ENCODE measurements at regions not wholly inside any gene's neighbourhood (a gene's known extent, or its start where the extent isn't known, plus 50 kb on each side); places are given as distances from the start of the nearest gene placed in this dataset.

- TF ChIP-seq, protein P1, sequence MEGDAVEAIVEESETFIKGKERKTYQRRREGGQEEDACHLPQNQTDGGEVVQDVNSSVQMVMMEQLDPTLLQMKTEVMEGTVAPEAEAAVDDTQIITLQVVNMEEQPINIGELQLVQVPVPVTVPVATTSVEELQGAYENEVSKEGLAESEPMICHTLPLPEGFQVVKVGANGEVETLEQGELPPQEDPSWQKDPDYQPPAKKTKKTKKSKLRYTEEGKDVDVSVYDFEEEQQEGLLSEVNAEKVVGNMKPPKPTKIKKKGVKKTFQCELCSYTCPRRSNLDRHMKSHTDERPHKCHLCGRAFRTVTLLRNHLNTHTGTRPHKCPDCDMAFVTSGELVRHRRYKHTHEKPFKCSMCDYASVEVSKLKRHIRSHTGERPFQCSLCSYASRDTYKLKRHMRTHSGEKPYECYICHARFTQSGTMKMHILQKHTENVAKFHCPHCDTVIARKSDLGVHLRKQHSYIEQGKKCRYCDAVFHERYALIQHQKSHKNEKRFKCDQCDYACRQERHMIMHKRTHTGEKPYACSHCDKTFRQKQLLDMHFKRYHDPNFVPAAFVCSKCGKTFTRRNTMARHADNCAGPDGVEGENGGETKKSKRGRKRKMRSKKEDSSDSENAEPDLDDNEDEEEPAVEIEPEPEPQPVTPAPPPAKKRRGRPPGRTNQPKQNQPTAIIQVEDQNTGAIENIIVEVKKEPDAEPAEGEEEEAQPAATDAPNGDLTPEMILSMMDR (IDR thresholded peaks at IDR 0.05; ENCODE audit: extremely low read depth, low read depth, low read length) = no peak
- no peak overlapping the region for H2AFZ ChIP-seq (ENCODE audit: low read length)
- no peak overlapping the region for H3K4me3 ChIP-seq (ENCODE audit: insufficient read depth, low read length)
- no peaks in the 10 kb centered on the region for H3K79me2 ChIP-seq (ENCODE audit: insufficient read depth, low read length)
- H3K4me1 ChIP-seq (ENCODE audit: insufficient read depth, low read length) = peaks cover 17% of the 10 kb centered on the region
- H3K4me2 ChIP-seq (ENCODE audit: insufficient read depth, low read length) = no peak overlapping the region
- H3K27ac ChIP-seq (ENCODE audit: low read depth, low read length) = no peak overlapping the region
- no peaks in the 10 kb centered on the region for H3K27me3 ChIP-seq (ENCODE audit: insufficient read depth, low read length)
- DNase-seq (ENCODE audit: insufficient read length, low spot score, missing footprints) = peak; percentile 45
- no peaks in the 10 kb centered on the region for H3K9me3 ChIP-seq (ENCODE audit: low read depth, low read length)
- H3K36me3 ChIP-seq (ENCODE audit: insufficient read depth, low read length) = no peaks in the 10 kb centered on the region
- H4K20me1 ChIP-seq (ENCODE audit: insufficient read depth, low read length) = no peaks in the 10 kb centered on the region
These were observed 89.0 kb upstream of the CEP85L start for GRCh38 chr6:118740372-118740771.

DNA sequence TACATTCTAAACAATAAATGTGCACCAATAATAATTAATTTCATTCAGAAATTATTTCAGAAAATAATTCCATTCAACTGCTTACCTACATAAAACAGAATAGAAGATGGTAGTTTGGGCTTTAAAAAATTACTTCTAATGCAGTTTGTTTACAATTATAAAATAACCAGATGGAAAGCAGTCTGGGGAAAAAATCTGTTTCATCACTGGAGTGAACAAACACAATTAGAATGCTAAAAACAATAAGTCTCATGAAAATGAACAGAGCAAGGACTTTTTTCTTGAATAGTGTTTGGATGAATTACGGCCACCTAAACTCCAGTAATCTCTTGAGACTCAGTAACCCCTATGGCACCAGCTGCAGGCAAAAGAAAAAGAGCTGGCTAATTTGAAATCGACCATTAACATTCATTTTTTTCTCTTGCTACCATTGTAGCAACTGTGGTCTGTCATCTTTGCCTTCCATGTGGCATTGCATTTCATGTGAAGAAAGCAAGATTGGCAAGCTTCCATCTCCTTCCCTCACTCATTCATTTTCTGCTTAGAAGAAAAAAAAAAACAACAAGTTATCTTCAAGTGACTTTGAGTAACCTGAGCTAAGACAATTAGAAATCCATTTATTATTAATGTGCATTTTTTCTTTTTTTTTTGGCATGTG lies 88.4 kb upstream of the CEP85L start:
- TF ChIP-seq, protein P1 (IDR thresholded peaks at IDR 0.05; ENCODE audit: extremely low read depth, low read depth, low read length) = no peak
- H3K27ac ChIP-seq (ENCODE audit: low read depth, low read length) = no peak overlapping the region
- H3K4me1 ChIP-seq (ENCODE audit: insufficient read depth, low read length) = peaks cover 16% of the 10 kb centered on the region
- H3K4me3 ChIP-seq (ENCODE audit: insufficient read depth, low read length) = no peak overlapping the region
- H3K79me2 ChIP-seq (ENCODE audit: insufficient read depth, low read length) = no peaks in the 10 kb centered on the region
- H3K27me3 ChIP-seq (ENCODE audit: insufficient read depth, low read length) = no peaks in the 10 kb centered on the region
- no peaks in the 10 kb centered on the region for H4K20me1 ChIP-seq (ENCODE audit: insufficient read depth, low read length)
- no peaks in the 10 kb centered on the region for H3K9me3 ChIP-seq (ENCODE audit: low read depth, low read length)
- no peak overlapping the region for H2AFZ ChIP-seq (ENCODE audit: low read length)
- H3K36me3 ChIP-seq (ENCODE audit: insufficient read depth, low read length) = no peaks in the 10 kb centered on the region
- no peak for DNase-seq (ENCODE audit: insufficient read length, low spot score, missing footprints)
- no peak overlapping the region for H3K4me2 ChIP-seq (ENCODE audit: insufficient read depth, low read length)

GRCh38 chr6:118736440-118736839 lies 85.0 kb upstream of the CEP85L start:
- no peak overlapping the region for H3K4me2 ChIP-seq (ENCODE audit: insufficient read depth, low read length)
- H3K9me3 ChIP-seq (ENCODE audit: low read depth, low read length) = no peaks in the 10 kb centered on the region
- H3K4me3 ChIP-seq (ENCODE audit: insufficient read depth, low read length) = no peak overlapping the region
- H3K79me2 ChIP-seq (ENCODE audit: insufficient read depth, low read length) = no peaks in the 10 kb centered on the region
- H2AFZ ChIP-seq (ENCODE audit: low read length) = no peak overlapping the region
- no peak overlapping the region for H3K27ac ChIP-seq (ENCODE audit: low read depth, low read length)
- H3K4me1 ChIP-seq (ENCODE audit: insufficient read depth, low read length) = peaks cover 4% of the 10 kb centered on the region
- no peaks in the 10 kb centered on the region for H3K36me3 ChIP-seq (ENCODE audit: insufficient read depth, low read length)
- H3K27me3 ChIP-seq (ENCODE audit: insufficient read depth, low read length) = no peaks in the 10 kb centered on the region
- TF ChIP-seq, protein P1 (IDR thresholded peaks at IDR 0.05; ENCODE audit: extremely low read depth, low read depth, low read length) = no peak
- no peaks in the 10 kb centered on the region for H4K20me1 ChIP-seq (ENCODE audit: insufficient read depth, low read length)
- no peak for DNase-seq (ENCODE audit: insufficient read length, low spot score, missing footprints)

GRCh38 chr6:118735320-118735719 lies 83.9 kb upstream of the CEP85L start:
- TF ChIP-seq, protein P1 (IDR thresholded peaks at IDR 0.05; ENCODE audit: extremely low read depth, low read depth, low read length) = peak; percentile 60
- H4K20me1 ChIP-seq (ENCODE audit: insufficient read depth, low read length) = no peaks in the 10 kb centered on the region
- no peaks in the 10 kb centered on the region for H3K36me3 ChIP-seq (ENCODE audit: insufficient read depth, low read length)
- H3K27me3 ChIP-seq (ENCODE audit: insufficient read depth, low read length) = no peaks in the 10 kb centered on the region
- H3K9me3 ChIP-seq (ENCODE audit: low read depth, low read length) = no peaks in the 10 kb centered on the region
- peaks cover 4% of the 10 kb centered on the region for H3K4me1 ChIP-seq (ENCODE audit: insufficient read depth, low read length)
- peak overlapping the region; percentile 16 for H3K4me2 ChIP-seq (ENCODE audit: insufficient read depth, low read length)
- DNase-seq (ENCODE audit: insufficient read length, low spot score, missing footprints) = peak; percentile 63
- peak overlapping the region; percentile 57 for H2AFZ ChIP-seq (ENCODE audit: low read length)
- no peaks in the 10 kb centered on the region for H3K79me2 ChIP-seq (ENCODE audit: insufficient read depth, low read length)
- H3K4me3 ChIP-seq (ENCODE audit: insufficient read depth, low read length) = no peak overlapping the region
- no peak overlapping the region for H3K27ac ChIP-seq (ENCODE audit: low read depth, low read length)
